ENCODE measurements at regions not wholly inside any gene's neighbourhood (a gene's known extent, or its start where the extent isn't known, plus 50 kb on each side); places are given as distances from the start of the nearest gene placed in this dataset.

- no peak for TF ChIP-seq EZH2 (IDR thresholded peaks at IDR 0.05; ENCODE audit: low read depth)
- TF ChIP-seq, protein P1, sequence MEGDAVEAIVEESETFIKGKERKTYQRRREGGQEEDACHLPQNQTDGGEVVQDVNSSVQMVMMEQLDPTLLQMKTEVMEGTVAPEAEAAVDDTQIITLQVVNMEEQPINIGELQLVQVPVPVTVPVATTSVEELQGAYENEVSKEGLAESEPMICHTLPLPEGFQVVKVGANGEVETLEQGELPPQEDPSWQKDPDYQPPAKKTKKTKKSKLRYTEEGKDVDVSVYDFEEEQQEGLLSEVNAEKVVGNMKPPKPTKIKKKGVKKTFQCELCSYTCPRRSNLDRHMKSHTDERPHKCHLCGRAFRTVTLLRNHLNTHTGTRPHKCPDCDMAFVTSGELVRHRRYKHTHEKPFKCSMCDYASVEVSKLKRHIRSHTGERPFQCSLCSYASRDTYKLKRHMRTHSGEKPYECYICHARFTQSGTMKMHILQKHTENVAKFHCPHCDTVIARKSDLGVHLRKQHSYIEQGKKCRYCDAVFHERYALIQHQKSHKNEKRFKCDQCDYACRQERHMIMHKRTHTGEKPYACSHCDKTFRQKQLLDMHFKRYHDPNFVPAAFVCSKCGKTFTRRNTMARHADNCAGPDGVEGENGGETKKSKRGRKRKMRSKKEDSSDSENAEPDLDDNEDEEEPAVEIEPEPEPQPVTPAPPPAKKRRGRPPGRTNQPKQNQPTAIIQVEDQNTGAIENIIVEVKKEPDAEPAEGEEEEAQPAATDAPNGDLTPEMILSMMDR (conservative IDR thresholded peaks at IDR 0.05), result no peak
- POLR2A ChIA-PET (ENCODE audit: unreplicated experiment), result no interaction called here
Measured at GRCh38 chr10:109696462-109696861, 226.8 kb downstream of the XPNPEP1 start.

GRCh38 chr10:109695988-109696387 is 227.3 kb downstream of the XPNPEP1 start:
- ChIA-PET POLR2A (ENCODE audit: unreplicated experiment) (no interaction called here), CTCF (no interaction called here)
- no peak overlapping the region for H3K4me3 ChIP-seq
- no peak overlapping the region for H3K27ac ChIP-seq
- no TSS peak for BruUV-seq (replicated peaks)
- H3K27me3 ChIP-seq (ENCODE audit: insufficient read depth, low read depth), result no peaks in the 10 kb centered on the region
- H4K20me1 ChIP-seq (ENCODE audit: insufficient read depth), result no peaks in the 10 kb centered on the region
- H3K36me3 ChIP-seq (ENCODE audit: low read depth), result no peaks in the 10 kb centered on the region
- H3K79me2 ChIP-seq (ENCODE audit: low read depth), result no peaks in the 10 kb centered on the region
- no peaks in the 10 kb centered on the region for H3K9me2 ChIP-seq (ENCODE audit: insufficient read depth)
- no peak overlapping the region for H2AFZ ChIP-seq
- TF ChIP-seq EZH2 (IDR thresholded peaks at IDR 0.05; ENCODE audit: low read depth), result no peak
- TF ChIP-seq, protein P1 (conservative IDR thresholded peaks at IDR 0.05), result no peak
- intact Hi-C loops (cut with micrococcal nuclease; ENCODE audit: unreplicated experiment), result no loop called here
- no peaks in the 10 kb centered on the region for H3K9me3 ChIP-seq (ENCODE audit: insufficient read depth, low read depth)
- DNase-seq, result no peak
- no peak overlapping the region for H3K4me2 ChIP-seq
- no peaks in the 10 kb centered on the region for H3F3A ChIP-seq (ENCODE audit: insufficient read depth, low read depth)
- no peaks in the 10 kb centered on the region for H3K4me1 ChIP-seq (replicated peaks; ENCODE audit: insufficient read depth)

More at GRCh38 chr10:109696462-109696861, 226.8 kb downstream of the XPNPEP1 start:
- Histone ChIP-seq H3K9me2 (ENCODE audit: insufficient read depth) (no peaks in the 10 kb centered on the region), H3K27ac (no peak overlapping the region), H3K4me1 (replicated peaks; ENCODE audit: insufficient read depth) (no peaks in the 10 kb centered on the region), H4K20me1 (ENCODE audit: insufficient read depth) (no peaks in the 10 kb centered on the region), H3K36me3 (ENCODE audit: low read depth) (no peaks in the 10 kb centered on the region), H3K9me3 (ENCODE audit: insufficient read depth, low read depth) (no peaks in the 10 kb centered on the region), H3K4me2 (no peak overlapping the region), H3K4me3 (no peak overlapping the region), H2AFZ (no peak overlapping the region), H3F3A (ENCODE audit: insufficient read depth, low read depth) (no peaks in the 10 kb centered on the region), H3K27me3 (ENCODE audit: insufficient read depth, low read depth) (no peaks in the 10 kb centered on the region), H3K79me2 (ENCODE audit: low read depth) (no peaks in the 10 kb centered on the region)
- intact Hi-C loops (cut with micrococcal nuclease; ENCODE audit: unreplicated experiment), result no loop called here
- CTCF ChIA-PET, result no interaction called here
- no peak for DNase-seq
- no TSS peak for BruUV-seq (replicated peaks)

GRCh38 chr10:109689785-109690184 is 233.5 kb downstream of the XPNPEP1 start:
- ChIA-PET POLR2A (ENCODE audit: unreplicated experiment) (no interaction called here), CTCF (no interaction called here)
- DNase-seq, result no peak
- Histone ChIP-seq H2AFZ (no peak overlapping the region), H3K4me1 (replicated peaks; ENCODE audit: insufficient read depth) (no peaks in the 10 kb centered on the region), H3K79me2 (ENCODE audit: low read depth) (no peaks in the 10 kb centered on the region), H3F3A (ENCODE audit: insufficient read depth, low read depth) (no peaks in the 10 kb centered on the region), H3K4me2 (no peak overlapping the region), H3K9me2 (ENCODE audit: insufficient read depth) (no peaks in the 10 kb centered on the region), H3K9me3 (ENCODE audit: insufficient read depth, low read depth) (no peaks in the 10 kb centered on the region), H3K27me3 (ENCODE audit: insufficient read depth, low read depth) (no peaks in the 10 kb centered on the region), H3K4me3 (no peak overlapping the region), H3K36me3 (ENCODE audit: low read depth) (no peaks in the 10 kb centered on the region), H4K20me1 (ENCODE audit: insufficient read depth) (no peaks in the 10 kb centered on the region), H3K27ac (no peak overlapping the region)
- TF ChIP-seq EZH2 (IDR thresholded peaks at IDR 0.05; ENCODE audit: low read depth), result no peak
- no TSS peak for BruUV-seq (replicated peaks)
- intact Hi-C loops (cut with micrococcal nuclease; ENCODE audit: unreplicated experiment), result no loop called here

GRCh38 chr10:109679478-109679877 is 243.8 kb downstream of the XPNPEP1 start:
- no peaks in the 10 kb centered on the region for H3K9me3 ChIP-seq (ENCODE audit: insufficient read depth, low read depth)
- H4K20me1 ChIP-seq (ENCODE audit: insufficient read depth), result no peaks in the 10 kb centered on the region
- BruUV-seq (replicated peaks), result no TSS peak
- no peak for TF ChIP-seq EZH2 (IDR thresholded peaks at IDR 0.05; ENCODE audit: low read depth)
- TF ChIP-seq, protein P1 (conservative IDR thresholded peaks at IDR 0.05), result no peak
- H3K27me3 ChIP-seq (ENCODE audit: insufficient read depth, low read depth), result no peaks in the 10 kb centered on the region
- ChIA-PET CTCF (no interaction called here), POLR2A (ENCODE audit: unreplicated experiment) (no interaction called here)
- H3K36me3 ChIP-seq (ENCODE audit: low read depth), result no peaks in the 10 kb centered on the region
- intact Hi-C loops (cut with micrococcal nuclease; ENCODE audit: unreplicated experiment), result no loop called here
- H3K9me2 ChIP-seq (ENCODE audit: insufficient read depth), result no peaks in the 10 kb centered on the region
- no peaks in the 10 kb centered on the region for H3F3A ChIP-seq (ENCODE audit: insufficient read depth, low read depth)
- H2AFZ ChIP-seq, result no peak overlapping the region
- H3K4me3 ChIP-seq, result no peak overlapping the region
- no peak overlapping the region for H3K4me2 ChIP-seq
- no peak for DNase-seq
- H3K79me2 ChIP-seq (ENCODE audit: low read depth), result no peaks in the 10 kb centered on the region
- no peaks in the 10 kb centered on the region for H3K4me1 ChIP-seq (replicated peaks; ENCODE audit: insufficient read depth)
- H3K27ac ChIP-seq, result no peak overlapping the region

Data from PC-9 (cell line).